Upper lobe of right lung (tissue), 1 donor: ENCODE measurements at regions not wholly inside any gene's neighbourhood (a gene's known extent, or its start where the extent isn't known, plus 50 kb on each side); places are given as distances from the start of the nearest gene placed in this dataset.

ENCODE experiments used
- ATAC-seq: fragments of 200-7000 bp; cut with Tn5 transposase; one replicate; pipeline ENCODE4 v1.9.1; 2020; ENCODE audit warnings: mild to moderate bottlenecking, moderate library complexity
- DNase-seq: peaks from one replicate; pipeline ENCODE4 v3.0.0-alpha.2; 2020
- H3K27ac ChIP-seq: fragments of 200-600 bp; one replicate; pipeline ENCODE4 v1.8.0; 2022
- H3K27me3 ChIP-seq: fragments of 200-600 bp; one replicate; pipeline ENCODE4 v1.8.0; 2022; ENCODE audit warnings: mild to moderate bottlenecking
- H3K36me3 ChIP-seq: fragments of 200-600 bp; one replicate; pipeline ENCODE4 v1.8.0; 2022
- H3K4me1 ChIP-seq: fragments of 200-600 bp; one replicate; pipeline ENCODE4 v1.8.0; 2022
- H3K4me3 ChIP-seq: fragments of 200-600 bp; one replicate; pipeline ENCODE4 v1.8.0; 2022; ENCODE audit warnings: mild to moderate bottlenecking
- H3K9me3 ChIP-seq: fragments of 200-600 bp; one replicate; pipeline ENCODE4 v1.8.0; 2022
- CTCF ChIP-seq: fragments of 200-600 bp; IDR thresholded peaks from one replicate; pipeline ENCODE4 v1.8.0; 2022; ENCODE audit warnings: antibody characterized with exemption
- intact Hi-C: fragments of 100-400 bp; cut with DNase I; formaldehyde crosslinking; loops from one replicate; pipeline ENCODE4 v1.11.0; 2022
- donor health status: DM: no; HTN: yes; CAD: no; lungs with severe emphysema.

- Histone ChIP-seq H3K4me1 (no peaks in the 10 kb centered on the region), H3K27ac (no peak overlapping the region), H3K27me3 (no peaks in the 10 kb centered on the region), H3K4me3 (no peak overlapping the region), H3K9me3 (no peaks in the 10 kb centered on the region), H3K36me3 (no peaks in the 10 kb centered on the region)
- no peak for ATAC-seq
- intact Hi-C loops, result no loop called here
- DNase-seq, result no peak
- no peak for TF ChIP-seq CTCF
Measured at GRCh38 chr1:67596674-67597073, 88.3 kb upstream of the GADD45A start.

- ATAC-seq (no peak), DNase-seq (no peak)
- no peaks in the 10 kb centered on the region for H3K4me1 ChIP-seq
- no peak overlapping the region for H3K27ac ChIP-seq
- no peaks in the 10 kb centered on the region for H3K36me3 ChIP-seq
- no peak for TF ChIP-seq CTCF
- no peak overlapping the region for H3K4me3 ChIP-seq
- no peaks in the 10 kb centered on the region for H3K27me3 ChIP-seq
- H3K9me3 ChIP-seq, result no peaks in the 10 kb centered on the region
- intact Hi-C loops, result no loop called here
Measured at GRCh38 chr1:67597336-67597735, 87.7 kb upstream of the GADD45A start.

- intact Hi-C loops, result no loop called here
- no peak for ATAC-seq
Measured at GRCh38 chr1:67599085-67599484, 85.9 kb upstream of the GADD45A start.

GRCh38 chr1:67601539-67601938 is 83.5 kb upstream of the GADD45A start:
- Histone ChIP-seq H3K27me3 (no peaks in the 10 kb centered on the region), H3K4me1 (no peaks in the 10 kb centered on the region), H3K27ac (no peak overlapping the region), H3K36me3 (no peaks in the 10 kb centered on the region), H3K9me3 (no peaks in the 10 kb centered on the region), H3K4me3 (no peak overlapping the region)
- no peak for TF ChIP-seq CTCF
- DNase-seq (no peak), ATAC-seq (no peak)
- intact Hi-C loops, result no loop called here

More at GRCh38 chr1:67599085-67599484, 85.9 kb upstream of the GADD45A start:
- Histone ChIP-seq H3K36me3 (no peaks in the 10 kb centered on the region), H3K4me3 (no peak overlapping the region), H3K27me3 (no peaks in the 10 kb centered on the region), H3K27ac (no peak overlapping the region), H3K4me1 (no peaks in the 10 kb centered on the region), H3K9me3 (no peaks in the 10 kb centered on the region)
- TF ChIP-seq CTCF, result no peak
- no peak for DNase-seq

GRCh38 chr1:67601955-67602354 is 83.0 kb upstream of the GADD45A start:
- Histone ChIP-seq H3K9me3 (no peaks in the 10 kb centered on the region), H3K27me3 (no peaks in the 10 kb centered on the region), H3K4me1 (no peaks in the 10 kb centered on the region), H3K27ac (no peak overlapping the region), H3K36me3 (no peaks in the 10 kb centered on the region), H3K4me3 (no peak overlapping the region)
- intact Hi-C loops, result no loop called here
- TF ChIP-seq CTCF, result no peak
- DNase-seq (no peak), ATAC-seq (no peak)

GRCh38 chr1:67604778-67605177 is 80.2 kb upstream of the GADD45A start:
- Histone ChIP-seq H3K4me1 (no peaks in the 10 kb centered on the region), H3K27me3 (no peaks in the 10 kb centered on the region), H3K27ac (no peak overlapping the region), H3K36me3 (no peaks in the 10 kb centered on the region), H3K9me3 (no peaks in the 10 kb centered on the region), H3K4me3 (no peak overlapping the region)
- TF ChIP-seq CTCF, result no peak
- intact Hi-C loops, result no loop called here
- DNase-seq, result no peak
- no peak for ATAC-seq
